HK-2 (cell line): ENCODE measurements at regions not wholly inside any gene's neighbourhood (a gene's known extent, or its start where the extent isn't known, plus 50 kb on each side); places are given as distances from the start of the nearest gene placed in this dataset.
"Not testable (repeated sequence)": the region's sequence is repeated elsewhere in the genome, so short reads cannot be mapped to it uniquely, and the experiment has no call there.

Source experiments
- DNase-seq: peaks from one replicate; pipeline ENCODE4 v3.0.0-alpha.2; 2018; ENCODE audit not compliant: unreplicated experiment

DNA sequence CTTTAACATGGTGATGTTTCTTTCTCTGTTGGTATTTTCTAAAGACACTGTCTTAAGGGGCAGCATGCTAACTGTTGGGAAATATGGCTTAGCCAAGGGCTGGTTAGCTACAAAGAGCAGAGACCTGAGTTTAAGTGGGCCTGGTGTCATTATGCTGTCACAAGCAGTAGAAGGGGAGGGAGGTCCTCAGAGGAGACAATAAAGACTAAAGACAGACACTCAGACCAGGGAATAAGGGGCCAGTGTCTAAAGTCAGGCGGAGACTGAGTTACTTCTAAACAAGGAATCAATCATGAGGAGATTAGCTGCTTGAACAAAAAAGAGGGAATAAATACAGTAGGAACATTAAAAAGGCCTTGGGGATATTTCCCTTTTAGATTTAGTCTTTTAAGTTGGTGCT, 142.7 kb upstream of the DPPA4 start:
- no peak for DNase-seq

DNA sequence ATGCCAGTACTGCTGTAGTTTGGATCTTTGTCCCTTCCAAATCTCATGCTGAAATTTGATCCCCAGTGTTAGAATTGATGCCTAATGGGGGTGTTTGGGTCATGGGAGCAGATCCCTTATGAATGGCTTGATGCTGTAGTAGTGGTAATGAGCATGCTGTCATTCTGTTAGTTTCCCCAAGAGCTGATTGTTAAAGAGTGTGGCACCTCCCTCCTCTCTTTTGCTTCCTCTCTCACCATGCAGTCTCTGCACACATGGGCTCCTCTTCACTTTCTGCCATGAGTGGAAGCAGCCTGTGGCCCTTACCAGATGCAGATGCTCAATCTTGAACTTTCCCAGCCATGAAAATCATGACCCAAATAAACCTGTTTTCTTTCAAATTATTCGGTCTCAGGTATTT, 141.3 kb upstream of the DPPA4 start:
- no peak for DNase-seq

GRCh38 chr3:109460961-109461360, 123.6 kb upstream of the DPPA4 start:
- no peak for DNase-seq

DNA sequence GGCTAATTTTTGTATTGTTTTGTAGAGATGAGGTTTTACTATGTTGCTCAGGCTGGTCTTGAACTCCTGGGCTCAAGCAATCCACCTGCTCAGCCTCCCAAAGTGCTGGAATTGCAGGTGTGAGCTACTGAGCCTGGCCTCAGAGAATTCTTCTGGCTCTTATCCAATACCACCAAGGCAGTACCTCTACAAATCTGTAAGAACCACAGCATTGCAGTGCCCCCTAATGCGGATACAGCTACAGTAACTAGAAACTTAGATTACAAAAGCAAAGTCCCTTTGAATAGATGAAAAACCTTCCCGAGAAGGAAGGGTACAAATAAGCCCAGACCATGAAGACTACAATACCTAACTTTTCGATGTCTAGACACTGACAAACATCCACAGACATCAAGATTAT, 107.9 kb upstream of the DPPA4 start:
- DNase-seq: no peak

DNA sequence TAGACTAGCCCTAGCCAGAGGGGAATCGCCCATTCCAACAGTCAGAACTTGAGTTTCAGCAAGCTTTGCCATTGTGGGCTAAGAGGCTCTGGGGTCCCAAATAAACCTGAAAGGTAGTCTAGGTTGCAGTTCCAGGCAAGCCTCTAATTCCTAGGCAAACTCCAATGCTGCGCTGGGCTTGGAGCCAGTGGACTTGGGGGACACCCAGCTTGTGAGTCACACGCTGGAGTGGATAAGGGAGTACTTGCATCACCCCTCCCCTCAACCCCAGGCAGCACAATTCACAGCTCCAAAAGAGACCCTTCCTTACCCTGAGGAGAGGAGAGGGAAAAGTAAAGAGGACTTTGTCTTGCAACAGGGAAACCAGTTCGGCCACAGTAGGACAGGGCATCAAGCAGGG, 105.2 kb upstream of the DPPA4 start:
- no peak for DNase-seq

GRCh38 chr3:109440353-109440752, 103.0 kb upstream of the DPPA4 start:
- no peak for DNase-seq

GRCh38 chr3:109432833-109433232, 95.5 kb upstream of the DPPA4 start:
- DNase-seq: no peak

DNA sequence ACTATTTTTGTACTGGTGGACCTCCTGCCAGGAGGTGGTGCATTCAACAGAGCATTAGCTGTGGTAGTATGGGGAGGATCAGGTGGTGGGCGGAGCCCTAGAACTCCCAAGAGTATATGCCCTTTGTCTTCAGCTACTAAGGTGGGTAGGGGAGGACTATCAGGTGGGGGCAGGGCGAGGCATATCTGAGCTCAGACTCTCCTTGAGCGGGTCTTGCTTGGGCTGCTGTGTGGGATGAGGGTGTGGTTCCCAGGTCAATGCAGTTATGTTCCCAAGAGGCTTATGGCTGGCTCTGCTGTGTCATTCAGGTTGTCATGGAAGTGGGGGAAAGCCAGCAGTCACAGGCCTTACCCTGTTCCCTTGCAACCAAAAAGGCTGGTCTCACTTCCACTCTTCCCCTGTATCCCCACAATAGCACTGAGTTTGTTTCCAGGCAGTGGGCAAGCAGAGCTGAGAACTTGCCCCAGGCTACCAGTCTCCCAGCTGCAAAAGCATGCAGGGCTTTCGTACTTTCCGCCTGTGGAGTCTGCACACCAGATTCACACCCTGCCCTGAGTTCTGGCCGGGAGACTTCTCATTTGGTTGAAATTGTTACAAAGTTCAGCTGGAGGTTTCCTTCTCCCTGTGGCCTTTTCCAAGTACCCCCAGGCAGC, 93.7 kb upstream of the DPPA4 start:
- DNase-seq: no peak

- DNase-seq: peak; percentile 4
Measured at GRCh38 chr3:109413049-109413448, 75.7 kb upstream of the DPPA4 start.

- DNase-seq: no peak
Measured at GRCh38 chr3:109411547-109411946, 74.2 kb upstream of the DPPA4 start.

GRCh38 chr3:109396806-109397205, 59.5 kb upstream of the DPPA4 start:
- DNase-seq: no peak

DNA sequence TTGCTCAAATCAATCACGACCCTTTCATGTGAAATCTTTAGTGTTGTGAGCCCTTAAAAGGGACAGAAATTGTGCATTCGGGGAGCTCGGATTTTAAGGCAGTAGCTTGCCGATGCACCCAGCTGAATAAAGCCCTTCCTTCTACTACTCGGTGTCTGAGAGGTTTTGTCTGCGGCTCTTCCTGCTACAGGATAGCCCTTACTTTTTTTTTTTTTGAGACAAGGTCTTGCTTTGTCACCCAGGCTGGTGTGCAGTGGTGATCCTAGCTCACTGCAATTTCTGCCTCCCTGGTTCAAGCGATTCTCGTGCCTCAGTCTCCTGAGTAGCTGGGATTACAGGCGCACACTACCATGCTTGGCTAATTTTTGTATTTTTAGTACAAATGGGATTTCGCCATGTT, 56.4 kb upstream of the DPPA4 start:
- not testable (repeated sequence) for DNase-seq

GRCh38 chr3:109392293-109392692, 54.9 kb upstream of the DPPA4 start:
- no peak for DNase-seq

DNA sequence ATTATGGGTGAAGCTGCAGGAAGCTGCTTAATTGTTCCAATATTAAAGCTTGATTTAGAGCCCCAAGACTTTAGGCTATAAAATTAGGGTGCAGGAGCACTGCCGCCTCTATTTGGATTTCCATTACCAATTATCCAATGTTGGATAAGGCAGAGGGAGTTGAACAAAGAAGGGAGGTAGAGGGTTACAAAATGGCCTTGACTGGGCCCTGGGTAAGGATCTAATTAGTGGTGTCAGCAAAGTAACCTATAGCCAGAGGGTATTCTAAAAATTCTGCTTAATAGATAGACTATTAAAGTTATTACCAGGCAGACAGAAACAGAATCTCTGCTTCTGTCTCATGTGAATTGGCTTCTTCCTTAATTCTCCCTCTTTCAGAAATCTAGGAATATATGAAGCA, 50.3 kb upstream of the DPPA4 start:
- DNase-seq: no peak

DNA sequence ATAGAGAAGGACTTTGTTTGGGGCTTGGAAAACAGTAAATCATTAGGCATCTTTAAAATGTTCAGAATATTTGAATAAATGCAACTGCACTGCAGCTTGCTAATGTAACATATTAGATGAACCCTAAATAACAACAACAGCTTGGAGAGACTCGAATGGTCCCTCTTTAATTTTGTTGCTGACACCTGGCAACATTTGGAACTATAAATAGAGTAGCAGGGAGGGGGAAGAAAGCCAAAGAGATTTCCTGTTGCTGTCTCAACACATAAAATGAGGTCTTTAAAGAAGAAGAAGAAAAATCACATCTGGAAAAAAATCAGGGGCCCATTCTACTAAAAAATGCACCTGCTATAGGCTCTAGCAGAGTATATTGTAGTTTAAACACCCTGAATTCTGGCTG, 49.9 kb upstream of the DPPA4 start:
- no peak for DNase-seq
